ENCODE measurements at regions not wholly inside any gene's neighbourhood (a gene's known extent, or its start where the extent isn't known, plus 50 kb on each side); places are given as distances from the start of the nearest gene placed in this dataset.

DNA sequence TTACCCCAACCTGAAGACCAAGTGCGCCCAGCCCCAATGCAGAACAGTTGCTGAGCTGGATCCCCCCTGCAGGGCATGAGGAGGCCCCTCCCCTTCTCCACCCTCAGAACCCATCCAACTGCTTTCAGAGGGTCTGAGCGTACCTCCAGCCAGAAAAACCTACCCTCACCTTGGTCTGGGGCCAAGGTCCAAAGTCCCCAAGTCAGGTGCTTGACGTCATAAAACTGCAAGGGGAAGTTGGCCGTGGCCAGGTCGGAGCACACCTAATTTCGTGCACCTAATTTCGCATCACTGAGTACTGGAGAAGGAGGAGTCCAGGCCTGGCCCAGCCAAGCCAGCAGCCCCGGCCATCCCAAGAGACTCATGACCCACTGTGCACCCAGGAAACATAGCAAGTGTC lies 289.8 kb downstream of the CTTN start:
- TF ChIP-seq POLR2AphosphoS5 (IDR thresholded peaks at IDR 0.05; ENCODE audit: low read depth) (no peak), EZH2phosphoT487 (IDR thresholded peaks at IDR 0.05; ENCODE audit: unreplicated experiment) (no peak), EZH2 (IDR thresholded peaks at IDR 0.05; ENCODE audit: low read depth, unreplicated experiment) (no peak), CREB1 (CRISPR knock-in tag; IDR thresholded peaks at IDR 0.05; ENCODE audit: low read depth) (no peak), JUNB (IDR thresholded peaks at IDR 0.05; ENCODE audit: unreplicated experiment) (no peak), ZNF331 (CRISPR knock-in tag; IDR thresholded peaks at IDR 0.05; ENCODE audit: low read depth) (no peak), ZNF114 (CRISPR knock-in tag; IDR thresholded peaks at IDR 0.05) (no peak)
- TF ChIP-seq, protein P1, sequence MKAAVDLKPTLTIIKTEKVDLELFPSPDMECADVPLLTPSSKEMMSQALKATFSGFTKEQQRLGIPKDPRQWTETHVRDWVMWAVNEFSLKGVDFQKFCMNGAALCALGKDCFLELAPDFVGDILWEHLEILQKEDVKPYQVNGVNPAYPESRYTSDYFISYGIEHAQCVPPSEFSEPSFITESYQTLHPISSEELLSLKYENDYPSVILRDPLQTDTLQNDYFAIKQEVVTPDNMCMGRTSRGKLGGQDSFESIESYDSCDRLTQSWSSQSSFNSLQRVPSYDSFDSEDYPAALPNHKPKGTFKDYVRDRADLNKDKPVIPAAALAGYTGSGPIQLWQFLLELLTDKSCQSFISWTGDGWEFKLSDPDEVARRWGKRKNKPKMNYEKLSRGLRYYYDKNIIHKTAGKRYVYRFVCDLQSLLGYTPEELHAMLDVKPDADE (IDR thresholded peaks at IDR 0.05) = no peak
- TF ChIP-seq, protein P2, sequence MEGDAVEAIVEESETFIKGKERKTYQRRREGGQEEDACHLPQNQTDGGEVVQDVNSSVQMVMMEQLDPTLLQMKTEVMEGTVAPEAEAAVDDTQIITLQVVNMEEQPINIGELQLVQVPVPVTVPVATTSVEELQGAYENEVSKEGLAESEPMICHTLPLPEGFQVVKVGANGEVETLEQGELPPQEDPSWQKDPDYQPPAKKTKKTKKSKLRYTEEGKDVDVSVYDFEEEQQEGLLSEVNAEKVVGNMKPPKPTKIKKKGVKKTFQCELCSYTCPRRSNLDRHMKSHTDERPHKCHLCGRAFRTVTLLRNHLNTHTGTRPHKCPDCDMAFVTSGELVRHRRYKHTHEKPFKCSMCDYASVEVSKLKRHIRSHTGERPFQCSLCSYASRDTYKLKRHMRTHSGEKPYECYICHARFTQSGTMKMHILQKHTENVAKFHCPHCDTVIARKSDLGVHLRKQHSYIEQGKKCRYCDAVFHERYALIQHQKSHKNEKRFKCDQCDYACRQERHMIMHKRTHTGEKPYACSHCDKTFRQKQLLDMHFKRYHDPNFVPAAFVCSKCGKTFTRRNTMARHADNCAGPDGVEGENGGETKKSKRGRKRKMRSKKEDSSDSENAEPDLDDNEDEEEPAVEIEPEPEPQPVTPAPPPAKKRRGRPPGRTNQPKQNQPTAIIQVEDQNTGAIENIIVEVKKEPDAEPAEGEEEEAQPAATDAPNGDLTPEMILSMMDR (conservative IDR thresholded peaks at IDR 0.05; ENCODE audit: low read depth in 2 of 2) = no peak
- TF ChIP-seq, protein P3, sequence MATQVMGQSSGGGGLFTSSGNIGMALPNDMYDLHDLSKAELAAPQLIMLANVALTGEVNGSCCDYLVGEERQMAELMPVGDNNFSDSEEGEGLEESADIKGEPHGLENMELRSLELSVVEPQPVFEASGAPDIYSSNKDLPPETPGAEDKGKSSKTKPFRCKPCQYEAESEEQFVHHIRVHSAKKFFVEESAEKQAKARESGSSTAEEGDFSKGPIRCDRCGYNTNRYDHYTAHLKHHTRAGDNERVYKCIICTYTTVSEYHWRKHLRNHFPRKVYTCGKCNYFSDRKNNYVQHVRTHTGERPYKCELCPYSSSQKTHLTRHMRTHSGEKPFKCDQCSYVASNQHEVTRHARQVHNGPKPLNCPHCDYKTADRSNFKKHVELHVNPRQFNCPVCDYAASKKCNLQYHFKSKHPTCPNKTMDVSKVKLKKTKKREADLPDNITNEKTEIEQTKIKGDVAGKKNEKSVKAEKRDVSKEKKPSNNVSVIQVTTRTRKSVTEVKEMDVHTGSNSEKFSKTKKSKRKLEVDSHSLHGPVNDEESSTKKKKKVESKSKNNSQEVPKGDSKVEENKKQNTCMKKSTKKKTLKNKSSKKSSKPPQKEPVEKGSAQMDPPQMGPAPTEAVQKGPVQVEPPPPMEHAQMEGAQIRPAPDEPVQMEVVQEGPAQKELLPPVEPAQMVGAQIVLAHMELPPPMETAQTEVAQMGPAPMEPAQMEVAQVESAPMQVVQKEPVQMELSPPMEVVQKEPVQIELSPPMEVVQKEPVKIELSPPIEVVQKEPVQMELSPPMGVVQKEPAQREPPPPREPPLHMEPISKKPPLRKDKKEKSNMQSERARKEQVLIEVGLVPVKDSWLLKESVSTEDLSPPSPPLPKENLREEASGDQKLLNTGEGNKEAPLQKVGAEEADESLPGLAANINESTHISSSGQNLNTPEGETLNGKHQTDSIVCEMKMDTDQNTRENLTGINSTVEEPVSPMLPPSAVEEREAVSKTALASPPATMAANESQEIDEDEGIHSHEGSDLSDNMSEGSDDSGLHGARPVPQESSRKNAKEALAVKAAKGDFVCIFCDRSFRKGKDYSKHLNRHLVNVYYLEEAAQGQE (IDR thresholded peaks at IDR 0.05; ENCODE audit: unreplicated experiment) = no peak

Measured in GM23338 (cell line).